Dermis microvascular lymphatic vessel endothelial cell (primary cell): ENCODE measurements at regions not wholly inside any gene's neighbourhood (a gene's known extent, or its start where the extent isn't known, plus 50 kb on each side); places are given as distances from the start of the nearest gene placed in this dataset.
"Not testable (repeated sequence)": the region's sequence is repeated elsewhere in the genome, so short reads cannot be mapped to it uniquely, and the experiment has no call there.

Experiments used
- DNase-seq, 2 donors: peaks; one replicate each; pipeline versions ENCODE4 v3.0.0 to v3.0.0-alpha.2; 2010; ENCODE audit warnings: low read depth in 2 of 2

- DNase-seq: no peak
Measured at GRCh38 chr4:129988957-129989356, 893.0 kb downstream of the C4orf33 start.

GRCh38 chr4:129994715-129995114, 898.8 kb downstream of the C4orf33 start:
- no peak for DNase-seq

DNA sequence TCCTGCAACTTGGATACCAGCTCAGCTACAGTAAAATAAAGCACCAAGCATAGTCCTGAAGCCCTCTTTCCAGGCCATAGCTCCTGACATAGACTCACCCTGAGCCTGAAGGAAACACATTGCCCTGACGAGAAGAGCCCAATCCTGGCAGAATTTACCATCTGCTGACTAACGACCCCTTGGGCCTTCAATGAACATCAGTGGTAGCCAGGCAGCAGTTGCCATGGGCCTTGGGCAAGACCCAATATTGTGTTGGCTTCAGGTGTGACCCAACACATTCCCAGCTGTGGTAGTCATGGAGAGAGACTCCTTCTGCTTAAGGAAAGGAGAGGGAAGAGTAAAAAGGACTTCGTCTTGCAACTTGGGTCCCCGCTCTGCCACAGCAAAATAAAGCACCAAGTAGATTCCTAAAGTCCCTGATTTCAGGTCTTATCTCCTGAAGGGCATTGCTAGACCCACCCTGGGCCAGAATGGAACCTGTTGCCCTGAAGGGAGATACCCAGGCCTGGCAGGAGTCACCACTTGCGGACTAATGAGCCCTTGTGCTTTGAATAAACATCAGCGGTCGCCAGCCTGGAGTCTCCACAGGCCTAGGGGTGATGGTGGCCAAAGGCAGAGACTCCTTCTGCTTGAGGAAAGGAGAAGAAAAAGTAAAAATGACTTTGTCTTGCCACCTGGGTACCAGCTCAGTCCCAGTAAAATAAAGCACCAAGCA, 902.6 kb downstream of the C4orf33 start:
- no peak for DNase-seq

- no peak for DNase-seq
Measured at GRCh38 chr4:129999156-129999555, 903.2 kb downstream of the C4orf33 start.

DNA sequence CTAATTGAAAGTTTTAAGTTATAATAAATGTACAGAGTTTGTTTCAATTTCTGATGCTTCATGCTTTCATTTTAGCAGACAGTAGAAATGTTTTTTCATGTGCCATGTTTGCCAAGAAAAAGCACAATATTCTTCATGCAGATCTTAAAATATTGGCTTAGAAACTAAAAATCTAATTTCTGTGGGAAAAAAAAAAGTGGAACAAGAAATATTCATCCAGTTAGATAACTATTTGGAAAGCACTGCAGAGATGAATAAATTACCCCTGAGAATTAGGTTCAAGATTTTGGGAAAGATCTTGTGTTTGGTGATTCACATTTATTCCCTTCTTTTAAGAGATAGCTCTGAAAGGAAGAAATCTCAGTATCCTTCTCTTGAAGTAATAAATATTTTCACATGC, 912.5 kb downstream of the C4orf33 start:
- DNase-seq: no peak

DNA sequence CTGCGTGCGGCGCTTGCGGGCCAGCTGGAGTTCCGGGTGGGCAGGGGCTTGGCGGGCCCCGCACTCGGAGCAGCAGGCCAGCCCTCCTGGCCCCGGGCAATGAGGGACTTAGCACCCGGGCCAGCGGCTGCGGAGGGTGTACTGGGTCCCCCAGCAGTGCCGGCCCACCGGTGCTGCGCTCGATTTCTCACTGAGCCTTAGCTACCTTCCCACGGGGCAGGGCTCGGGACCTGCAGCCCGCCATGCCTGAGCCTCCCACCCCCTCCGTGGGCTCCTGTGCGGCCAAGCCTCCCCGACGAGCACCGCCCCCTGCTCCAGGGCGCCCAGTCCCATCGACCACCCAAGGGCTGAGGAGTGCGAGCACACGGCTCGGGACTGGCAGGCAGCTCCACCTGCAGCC, 916.9 kb downstream of the C4orf33 start:
- not testable (repeated sequence) for DNase-seq

DNA sequence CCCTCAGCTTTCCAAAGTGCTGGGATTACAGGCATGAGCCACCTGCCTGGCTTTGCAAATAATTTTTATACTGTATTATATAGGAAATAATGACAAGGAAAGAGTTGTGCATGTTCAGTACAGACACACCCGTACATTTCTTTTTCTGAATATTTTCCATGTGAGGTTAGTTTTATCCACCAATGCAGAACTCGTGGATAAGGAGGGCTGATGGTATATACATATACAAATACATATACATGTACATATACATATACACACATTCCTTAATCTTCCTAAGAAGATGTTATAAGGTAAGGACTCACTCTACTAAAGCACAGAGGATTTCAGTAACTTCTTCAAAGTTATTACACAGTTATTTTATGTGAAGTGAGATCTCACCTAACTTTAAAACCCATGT, 925.8 kb downstream of the C4orf33 start:
- no peak for DNase-seq

DNA sequence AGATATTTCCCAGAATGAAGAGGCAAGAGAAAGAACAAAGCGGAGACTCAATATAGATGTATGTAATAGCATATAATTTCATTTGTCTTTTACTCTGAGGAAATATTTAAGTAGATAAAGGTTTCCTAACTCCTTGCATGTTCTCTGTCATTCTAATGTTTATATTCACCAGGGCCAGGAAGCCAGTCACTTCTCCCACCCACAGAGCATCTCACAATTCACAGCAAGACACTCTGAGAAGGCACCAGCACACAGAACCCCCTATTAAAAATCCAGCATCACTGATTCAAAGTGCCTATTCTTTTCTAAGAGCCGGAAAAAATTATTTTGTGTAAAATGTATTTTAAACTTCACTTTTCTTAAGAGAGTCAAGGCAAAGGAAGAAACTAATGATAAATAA, 927.1 kb downstream of the C4orf33 start:
- no peak for DNase-seq

- no peak for DNase-seq
Measured at GRCh38 chr4:130025701-130026100, 929.7 kb downstream of the C4orf33 start.

DNA sequence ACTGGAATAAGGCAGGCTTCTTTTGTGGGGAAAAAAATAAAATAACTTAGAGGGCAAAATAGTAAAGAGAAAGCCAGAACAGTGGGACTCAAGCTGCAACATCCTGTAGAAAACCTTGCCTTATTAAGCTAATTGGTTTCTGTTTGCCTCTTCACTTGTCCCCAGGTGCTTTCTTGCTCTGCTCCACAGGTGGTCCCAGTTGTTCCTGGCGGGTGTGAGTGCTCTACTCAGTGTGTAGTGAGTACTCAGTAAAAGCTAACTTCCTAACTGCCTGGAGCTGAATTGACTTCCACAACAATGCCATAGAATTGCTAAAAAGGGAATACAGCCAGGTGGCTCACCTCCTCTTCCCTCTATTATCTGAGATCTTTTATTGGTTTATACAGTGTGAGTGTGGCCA, 930.2 kb downstream of the C4orf33 start:
- no peak for DNase-seq

GRCh38 chr4:130027973-130028372, 932.0 kb downstream of the C4orf33 start:
- no peak for DNase-seq

- DNase-seq: no peak
Measured at GRCh38 chr4:130028552-130028951, 932.6 kb downstream of the C4orf33 start.

- DNase-seq: no peak
Measured at GRCh38 chr4:130029442-130029841, 933.5 kb downstream of the C4orf33 start.

GRCh38 chr4:130031858-130032257, 935.9 kb downstream of the C4orf33 start:
- no peak for DNase-seq

- DNase-seq: not testable (repeated sequence)
Measured at GRCh38 chr4:130033657-130034056, 937.7 kb downstream of the C4orf33 start.

DNA sequence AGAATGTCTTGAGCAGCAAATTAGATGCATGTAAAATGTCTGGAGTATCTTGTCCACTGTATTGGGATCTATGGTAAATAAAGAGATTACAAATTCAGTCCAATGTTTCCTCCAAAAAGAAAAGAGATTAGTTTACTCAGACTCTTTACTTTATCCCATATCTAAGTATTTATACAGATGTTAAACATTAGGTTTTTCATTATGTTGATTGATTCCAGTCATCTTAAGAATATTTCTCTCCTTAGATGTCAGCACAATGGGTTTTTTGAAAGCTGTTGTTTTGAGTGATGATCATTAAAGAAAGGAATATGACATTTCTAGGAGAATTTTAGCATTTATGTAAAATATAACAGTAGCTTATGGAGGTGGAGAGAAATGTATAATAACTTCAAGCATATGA, 938.9 kb downstream of the C4orf33 start:
- no peak for DNase-seq

GRCh38 chr4:130035391-130035790, 939.4 kb downstream of the C4orf33 start:
- DNase-seq: no peak

DNA sequence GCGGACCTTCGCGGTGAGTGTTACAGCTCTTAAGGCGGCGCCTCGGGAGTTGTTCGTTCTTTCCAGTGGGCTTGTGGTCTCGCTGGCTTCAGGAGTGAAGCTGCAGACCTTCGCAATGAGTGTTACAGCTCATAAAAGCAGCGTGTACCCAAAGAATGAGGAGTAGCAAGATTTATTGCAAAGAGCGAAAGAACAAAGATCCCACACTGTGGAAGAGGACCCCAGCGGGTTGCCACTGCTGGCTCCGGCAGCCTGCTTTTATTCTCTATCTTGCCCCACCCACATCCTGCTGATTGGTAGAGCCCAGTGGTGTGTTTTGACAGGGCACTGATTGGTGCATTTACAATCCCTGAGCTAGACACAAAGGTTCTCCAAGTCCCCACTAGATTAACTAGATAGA, 941.9 kb downstream of the C4orf33 start:
- DNase-seq: not testable (repeated sequence)

DNA sequence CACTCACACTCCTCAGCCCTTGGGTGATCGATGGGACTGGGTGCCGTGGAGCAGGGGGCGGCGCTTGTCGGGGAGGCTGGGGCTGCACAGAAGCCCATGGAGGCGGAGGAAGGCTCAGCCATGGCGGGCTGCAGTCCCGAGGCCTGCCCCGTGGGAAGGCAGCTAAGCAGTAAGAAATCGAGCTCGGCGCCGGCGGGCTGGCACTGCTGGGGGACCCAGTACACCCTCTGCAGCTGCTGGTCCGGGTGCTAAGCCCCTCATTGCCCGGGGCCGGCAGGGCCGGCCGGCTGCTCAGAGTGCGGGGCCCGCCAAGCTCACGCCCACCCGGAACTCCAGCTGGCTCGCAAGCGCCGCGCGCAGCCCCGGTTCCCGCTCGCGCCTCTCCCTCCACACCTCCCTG, 942.6 kb downstream of the C4orf33 start:
- not testable (repeated sequence) for DNase-seq

- DNase-seq: no peak
Measured at GRCh38 chr4:130043732-130044160, 947.8 kb downstream of the C4orf33 start.

DNA sequence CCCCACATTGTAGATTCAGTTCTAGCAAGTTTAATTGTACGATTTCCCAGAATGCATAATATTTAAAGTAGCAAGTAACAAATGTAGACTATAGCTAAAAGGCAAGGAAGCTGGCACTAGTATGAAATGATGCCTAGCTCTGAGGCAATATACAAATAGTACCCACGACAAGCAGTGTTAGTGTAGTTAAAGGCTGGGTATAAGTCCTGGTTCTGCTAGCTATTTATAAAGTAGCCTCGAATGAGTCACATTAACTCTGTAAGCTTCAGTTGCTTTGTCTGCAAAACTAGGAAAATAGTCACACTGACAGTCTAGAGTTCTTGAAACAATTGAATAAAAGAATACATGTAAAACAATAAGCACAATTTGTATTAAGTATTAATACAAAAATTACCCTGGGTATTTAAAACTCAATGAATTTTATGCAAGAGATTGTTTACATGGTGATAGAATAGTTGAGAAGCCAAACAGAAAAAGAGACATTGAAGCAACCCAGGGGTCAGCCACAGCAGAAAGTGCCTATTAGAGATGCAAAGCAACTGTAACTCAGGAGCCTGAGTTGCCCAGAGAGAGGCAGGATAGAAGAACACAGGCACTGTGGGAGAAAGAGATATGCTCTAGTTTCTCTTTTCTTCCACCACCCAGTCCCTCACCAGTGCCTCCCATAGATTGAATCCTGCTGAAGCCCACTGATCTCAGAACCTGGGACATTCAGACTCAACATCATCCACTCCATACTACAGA, 949.0 kb downstream of the C4orf33 start:
- DNase-seq: no peak

DNA sequence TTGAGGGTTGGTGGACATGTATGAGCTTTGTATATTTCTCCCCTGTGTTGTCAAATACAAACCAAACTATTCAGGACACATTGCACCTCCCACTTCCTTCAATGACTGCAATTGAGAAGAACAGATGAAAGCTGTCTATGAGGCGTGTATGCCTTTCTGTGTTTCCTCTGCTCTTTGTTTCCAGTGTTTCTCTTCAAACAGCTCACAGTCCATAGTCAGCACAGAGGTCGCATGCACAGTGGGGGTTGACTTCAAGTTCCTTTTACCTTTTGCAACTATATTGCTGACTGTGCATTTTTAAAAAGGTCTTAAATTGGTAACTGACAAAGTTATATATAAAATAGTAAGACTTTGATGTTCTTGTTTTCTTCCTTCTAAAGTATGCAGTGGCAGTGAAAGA, 957.8 kb downstream of the C4orf33 start:
- no peak for DNase-seq

DNA sequence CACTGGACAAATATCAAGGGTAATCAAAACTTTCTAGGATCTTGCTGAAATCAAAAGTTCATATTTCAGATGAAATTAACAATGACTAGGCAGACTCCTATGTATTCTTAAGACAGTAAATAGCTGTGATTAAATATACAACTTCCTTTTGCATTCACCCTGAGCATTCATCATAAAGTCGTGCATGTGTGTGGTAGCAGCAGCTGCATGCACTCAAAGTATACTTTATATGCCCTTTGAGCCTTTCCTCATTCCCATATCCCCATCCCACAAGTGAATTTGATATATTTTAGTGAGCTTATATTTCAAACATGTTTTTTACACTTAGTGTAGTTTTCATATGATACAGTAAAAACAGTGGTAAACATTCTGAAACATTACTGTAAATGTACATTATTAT, 959.0 kb downstream of the C4orf33 start:
- no peak for DNase-seq
